Activated CD8-positive, alpha-beta memory T cell treated with anti-CD3 and anti-CD28 coated beads for 1 hour (primary cell): ENCODE measurements at regions not wholly inside any gene's neighbourhood (a gene's known extent, or its start where the extent isn't known, plus 50 kb on each side); places are given as distances from the start of the nearest gene placed in this dataset.

Experiments
- DNase-seq, 2 donors: peaks; one replicate each; pipeline ENCODE4 v3.0.0-alpha.2; 2020; ENCODE audit warnings: low read depth in 1 of 2; ENCODE audit errors: extremely low read depth in 1 of 2

DNA sequence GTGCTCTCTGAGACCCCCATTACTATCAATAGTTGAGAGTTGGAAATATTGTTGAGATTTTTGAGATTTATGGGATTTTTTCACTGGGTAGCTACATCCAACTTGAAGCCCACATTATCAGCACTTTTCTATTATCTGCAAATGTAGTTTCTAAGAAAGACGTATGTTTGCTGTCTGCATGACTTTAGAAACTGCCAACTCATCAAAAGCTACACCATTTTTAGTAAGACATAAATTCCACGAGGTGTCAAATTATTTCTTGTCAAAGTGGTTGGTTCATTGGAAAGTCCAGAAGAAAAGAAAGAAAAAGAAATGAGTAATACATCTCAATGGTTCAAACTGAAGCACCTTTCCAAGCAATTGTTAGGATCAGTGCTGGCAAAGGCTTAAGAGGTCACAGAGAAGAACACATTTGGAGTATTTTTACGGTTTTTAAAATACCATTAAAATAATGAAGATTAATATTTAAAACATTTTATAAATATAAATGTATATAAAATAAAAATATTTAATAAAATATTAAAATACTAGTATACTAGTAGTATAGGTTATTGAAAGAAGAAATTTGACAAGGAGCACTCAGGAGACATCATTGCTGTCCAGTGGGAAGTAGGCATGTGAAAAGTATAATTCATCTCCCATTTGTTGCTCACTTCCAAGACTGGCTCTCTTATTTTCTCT lies 463.5 kb downstream of the TAFA4 start:
- no peak for DNase-seq

DNA sequence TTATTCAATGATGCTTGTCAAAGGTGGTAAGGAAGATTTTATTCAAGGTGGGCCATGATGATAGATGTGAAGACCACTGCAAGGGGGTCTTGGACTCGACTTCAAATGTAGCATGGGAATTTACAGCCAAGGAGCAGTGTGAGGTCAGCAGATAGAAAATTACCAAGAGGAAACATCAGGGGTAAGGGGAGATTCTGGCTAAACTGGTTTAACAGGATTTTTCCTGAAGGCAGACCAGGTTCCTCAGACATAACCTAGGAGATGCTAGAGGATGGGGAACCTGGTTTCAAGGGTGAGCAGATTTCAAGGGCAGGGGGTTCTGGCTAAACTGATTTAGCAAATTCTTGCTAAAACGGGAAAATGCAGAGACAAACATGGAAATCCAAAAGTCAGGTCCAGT lies 464.9 kb downstream of the TAFA4 start:
- no peak for DNase-seq

DNA sequence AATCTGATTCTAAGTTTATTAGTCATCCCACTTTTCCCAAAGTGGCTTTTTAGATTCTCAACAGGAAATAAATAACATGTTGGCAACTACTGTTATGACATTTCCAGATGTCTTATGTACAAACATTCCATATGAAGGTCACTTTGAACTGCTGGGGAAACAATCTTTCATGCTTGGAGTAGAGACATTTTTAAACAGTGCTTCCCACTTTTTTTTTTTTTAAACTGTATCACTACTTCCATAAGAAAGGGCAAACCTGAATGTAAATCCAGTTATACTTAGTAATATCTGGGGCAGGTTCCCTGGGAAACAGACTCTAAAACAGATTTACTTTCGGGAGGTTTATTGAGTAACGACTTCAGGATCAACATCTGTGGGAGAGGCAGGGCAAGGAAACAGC lies 473.8 kb downstream of the TAFA4 start:
- DNase-seq, result no peak

DNA sequence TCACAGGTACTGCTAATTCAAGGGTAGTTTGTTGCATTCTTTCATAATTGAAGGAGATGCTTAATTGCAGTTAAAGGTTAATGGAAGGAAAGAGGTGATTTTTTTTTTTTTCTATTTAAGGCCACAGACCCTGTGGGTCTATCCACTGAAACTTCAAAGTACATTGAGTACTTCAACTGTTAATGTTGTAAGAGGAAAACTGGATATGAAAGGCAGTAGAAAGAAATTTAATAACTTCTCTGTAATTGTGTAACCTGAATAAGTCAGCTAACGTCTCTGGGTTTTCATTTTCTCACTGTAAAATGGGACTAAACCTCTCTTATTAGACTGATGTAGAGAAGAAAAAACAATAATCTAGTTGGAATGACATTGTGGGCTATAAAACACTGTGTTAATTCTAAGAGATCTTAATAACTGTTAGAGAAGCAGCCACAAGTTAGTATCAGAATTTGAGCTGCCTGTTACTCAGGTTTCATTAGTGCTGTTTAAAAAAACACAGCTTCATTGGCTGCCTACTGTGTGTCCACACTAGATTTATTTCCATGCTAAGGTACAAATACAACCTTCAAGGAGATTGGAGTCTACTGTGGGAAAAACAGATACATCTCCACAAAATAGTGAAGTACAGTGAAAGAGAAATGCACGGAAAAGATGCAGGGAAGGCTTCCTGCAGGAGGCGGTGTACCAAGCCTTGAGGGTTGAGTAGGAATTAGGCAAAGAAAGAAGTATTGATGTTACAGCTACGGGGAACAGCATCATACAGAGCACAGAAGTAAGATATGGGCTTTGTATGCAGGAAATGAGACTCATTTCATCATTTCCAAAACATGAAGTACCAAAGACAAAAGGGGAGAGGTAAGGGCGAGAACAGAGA lies 483.6 kb downstream of the TAFA4 start:
- DNase-seq, result no peak

DNA sequence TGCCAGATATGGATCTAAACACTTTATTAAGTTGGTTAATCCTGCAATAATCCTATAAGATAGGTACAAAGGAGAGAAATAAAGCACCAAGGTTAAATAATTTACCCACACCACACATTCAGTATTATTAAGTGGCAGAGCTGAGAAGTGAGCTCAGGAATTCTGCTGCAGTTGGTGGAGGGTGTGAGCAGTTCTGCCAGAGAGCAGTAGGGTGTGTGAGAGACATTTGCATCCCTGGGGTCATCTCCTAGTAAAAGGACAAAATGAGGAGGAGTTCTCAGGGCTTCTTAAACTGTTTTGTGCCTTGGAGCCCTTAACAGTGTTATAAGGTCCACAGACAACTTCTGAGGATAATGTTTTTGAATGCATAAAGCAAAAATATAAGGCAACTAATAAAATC lies 484.5 kb downstream of the TAFA4 start:
- no peak for DNase-seq

DNA sequence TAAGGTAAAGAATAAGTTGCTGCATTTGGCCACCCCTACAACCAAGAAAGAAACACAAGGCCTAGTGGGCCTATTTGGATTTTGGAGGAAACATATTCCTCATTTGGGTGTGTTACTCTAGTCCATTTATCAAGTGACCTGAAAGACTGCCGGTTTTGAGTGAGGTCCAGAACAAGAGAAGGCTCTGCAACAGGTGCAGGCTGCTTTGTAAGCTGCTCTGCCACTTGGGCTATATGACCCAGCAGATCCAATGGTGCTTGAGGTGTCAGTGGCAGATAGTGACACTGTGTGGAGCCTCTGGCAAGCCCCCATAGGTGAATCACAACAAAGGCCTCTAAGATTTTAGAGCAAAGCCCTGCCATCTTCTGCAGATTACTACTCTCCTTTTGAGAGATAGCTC lies 491.3 kb downstream of the TAFA4 start:
- DNase-seq, result no peak

DNA sequence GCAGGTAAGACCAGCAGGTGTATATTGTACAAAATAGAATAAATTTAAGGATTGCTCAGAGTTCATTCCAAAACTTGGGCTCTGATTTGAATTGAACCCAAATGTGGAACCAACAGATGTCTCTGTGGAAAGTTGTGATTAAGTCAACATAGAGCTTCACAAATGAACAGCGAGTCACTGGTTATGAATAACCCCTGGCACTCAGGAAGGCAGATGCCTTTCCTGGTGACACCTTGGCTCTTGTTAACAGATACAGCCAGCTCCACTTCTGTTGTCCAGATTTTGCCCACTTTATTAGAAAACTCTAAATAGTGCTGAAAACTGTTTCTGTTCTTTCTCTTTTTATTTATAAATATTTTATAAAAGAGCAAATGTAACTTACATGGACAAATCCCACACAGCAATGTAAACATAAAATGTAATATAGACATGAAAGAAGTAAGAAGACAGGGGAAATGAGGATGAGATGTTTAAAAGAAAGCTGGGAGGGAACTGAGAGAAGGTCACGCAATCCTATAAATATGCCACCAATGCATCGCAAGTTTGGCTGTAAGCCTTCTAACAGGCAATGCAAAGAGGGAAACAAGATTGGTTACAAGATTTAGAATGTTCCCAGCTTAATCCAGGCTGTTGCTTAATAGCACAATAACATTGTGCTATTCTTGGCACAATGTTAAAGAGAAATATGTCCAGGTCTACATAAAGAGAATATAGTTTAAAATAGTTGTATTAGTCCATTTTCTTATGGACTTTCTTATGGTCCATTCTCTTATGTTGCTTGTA lies 495.5 kb downstream of the TAFA4 start:
- no peak for DNase-seq

DNA sequence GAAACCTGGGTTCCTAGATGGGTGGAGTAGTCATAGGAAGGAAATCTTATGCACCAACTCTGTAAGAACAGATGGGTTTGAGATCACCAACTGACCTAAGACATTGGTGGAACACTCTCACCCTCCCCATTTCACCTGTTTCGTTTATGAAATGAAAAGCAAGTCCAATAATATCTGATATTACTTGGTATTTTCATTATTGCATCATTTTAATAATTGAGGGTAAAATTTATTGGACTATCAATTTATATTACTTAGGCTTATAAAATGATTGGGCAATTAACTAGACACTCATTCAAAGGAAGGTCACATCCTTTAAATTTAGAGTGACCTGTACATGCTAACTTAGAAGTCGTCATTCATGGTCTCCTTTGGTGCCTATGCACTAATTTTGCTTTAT lies 503.9 kb downstream of the TAFA4 start:
- DNase-seq, result no peak

DNA sequence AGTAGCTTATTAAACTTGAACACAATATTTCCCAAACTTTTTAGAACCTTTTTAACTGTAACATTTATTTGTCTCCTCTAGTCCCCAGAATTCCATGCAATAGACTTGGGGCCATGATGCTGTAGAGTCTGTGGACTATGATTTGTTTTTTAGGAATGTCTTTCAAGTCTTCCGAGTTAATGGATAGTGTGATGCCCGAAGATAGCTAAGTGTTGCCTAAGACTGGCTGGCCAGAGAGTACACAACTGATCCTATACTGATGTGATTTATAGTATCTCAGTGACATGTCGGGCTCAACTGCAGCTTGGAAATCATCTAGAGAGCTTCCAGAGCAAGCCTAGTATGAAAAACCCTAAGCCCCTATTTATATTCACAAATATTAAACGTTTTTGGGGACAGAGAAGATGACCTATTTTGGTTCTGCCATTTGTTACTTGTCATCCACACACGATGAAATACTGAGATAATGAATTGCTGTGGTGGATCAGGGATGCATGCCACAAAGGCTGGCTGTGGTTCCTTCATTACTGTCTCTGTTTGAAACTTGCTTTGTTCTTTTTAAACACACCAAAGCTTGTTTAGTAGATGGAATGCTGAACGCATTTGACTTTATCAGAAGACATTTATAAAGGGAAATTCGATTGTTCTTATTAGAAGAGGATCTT lies 507.4 kb downstream of the TAFA4 start:
- DNase-seq, result no peak

DNA sequence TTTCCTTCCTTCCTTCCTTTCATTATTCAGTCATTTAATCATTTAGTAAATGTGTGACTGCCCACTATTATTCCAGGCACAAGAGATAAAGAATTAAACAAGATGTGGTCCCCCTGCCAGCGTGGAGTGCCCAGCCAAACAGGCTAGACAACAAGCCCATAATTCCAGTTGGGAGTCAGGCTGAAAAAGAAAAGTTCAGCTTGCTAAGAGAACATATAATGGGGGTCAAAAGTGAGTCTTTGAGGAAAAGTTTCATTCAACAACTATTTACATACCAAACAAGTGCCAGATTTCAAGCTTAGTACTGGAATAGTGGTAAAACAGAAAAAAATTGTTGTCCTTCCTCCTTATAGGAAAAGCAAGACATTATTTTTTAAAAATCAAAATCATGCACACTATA lies 523.7 kb downstream of the TAFA4 start:
- DNase-seq, result no peak

DNA sequence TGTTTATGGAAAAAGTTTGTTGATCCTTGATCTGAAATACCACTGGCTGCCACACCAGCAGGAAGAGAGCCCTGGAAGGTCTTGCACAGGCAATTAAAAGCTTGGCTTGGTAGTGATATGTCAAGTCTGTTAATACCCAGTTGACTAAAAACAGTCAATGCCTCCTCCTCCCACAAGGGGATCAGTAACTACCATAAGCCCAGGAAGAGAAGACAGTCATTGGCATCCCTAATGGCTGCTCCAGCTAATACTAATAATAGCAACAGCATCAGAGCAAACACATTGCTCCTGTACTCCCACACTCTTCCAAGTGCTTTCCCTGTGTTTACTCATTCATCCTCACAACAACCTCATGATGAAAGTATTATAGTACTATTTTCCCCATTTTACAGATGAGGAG lies 528.6 kb downstream of the TAFA4 start:
- DNase-seq, result no peak

DNA sequence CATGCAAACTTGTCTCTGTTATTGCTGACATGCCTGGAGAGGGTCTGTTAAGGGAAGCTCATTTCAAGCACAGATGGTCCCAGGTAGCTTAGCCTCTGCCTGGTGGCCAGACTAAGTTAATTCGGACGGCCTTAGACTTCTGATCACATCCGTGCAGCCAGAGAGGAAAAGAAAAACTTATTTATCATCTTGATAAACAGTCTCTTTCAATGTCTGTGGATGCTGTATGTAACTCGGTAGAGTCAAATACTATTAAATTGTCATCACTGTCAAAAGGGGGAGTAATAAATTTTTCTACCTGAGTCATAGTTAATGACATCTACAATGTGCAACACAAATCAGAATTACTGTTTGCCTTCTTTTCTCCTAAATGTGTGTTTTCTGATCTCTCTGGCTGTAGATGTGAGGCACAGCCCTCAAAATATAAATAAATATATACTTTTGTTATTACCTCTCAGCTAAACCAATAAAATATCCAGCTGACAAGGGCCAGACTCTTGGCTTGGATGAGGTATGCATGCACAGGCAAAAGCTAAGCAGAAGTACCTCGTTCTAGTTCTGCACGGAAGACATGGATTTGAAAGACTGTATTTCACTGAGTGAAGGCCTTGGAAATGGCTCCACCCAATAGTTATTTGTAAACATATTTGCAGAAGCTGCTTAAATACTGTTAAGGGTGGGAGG lies 530.0 kb downstream of the TAFA4 start:
- DNase-seq, result no peak

DNA sequence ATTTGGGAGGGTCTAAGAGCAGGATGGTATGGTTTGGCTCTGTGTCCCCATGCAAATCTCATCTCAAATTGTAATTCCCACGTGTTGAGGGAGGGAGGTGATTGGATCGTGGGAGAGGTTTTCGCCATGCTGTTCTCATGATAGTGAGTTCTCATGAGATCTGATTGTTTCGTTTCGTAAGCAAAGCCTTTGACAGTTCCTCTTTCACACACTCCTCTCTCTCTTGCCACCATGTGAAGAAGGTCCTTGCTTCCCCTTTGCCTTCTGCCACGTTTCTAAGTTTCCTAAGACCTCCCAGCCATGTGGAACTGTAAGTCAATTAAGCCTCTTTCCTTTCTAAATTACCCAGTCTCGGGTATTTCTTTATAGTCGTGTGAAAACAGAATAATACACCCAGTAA lies 553.7 kb downstream of the TAFA4 start:
- no peak for DNase-seq

DNA sequence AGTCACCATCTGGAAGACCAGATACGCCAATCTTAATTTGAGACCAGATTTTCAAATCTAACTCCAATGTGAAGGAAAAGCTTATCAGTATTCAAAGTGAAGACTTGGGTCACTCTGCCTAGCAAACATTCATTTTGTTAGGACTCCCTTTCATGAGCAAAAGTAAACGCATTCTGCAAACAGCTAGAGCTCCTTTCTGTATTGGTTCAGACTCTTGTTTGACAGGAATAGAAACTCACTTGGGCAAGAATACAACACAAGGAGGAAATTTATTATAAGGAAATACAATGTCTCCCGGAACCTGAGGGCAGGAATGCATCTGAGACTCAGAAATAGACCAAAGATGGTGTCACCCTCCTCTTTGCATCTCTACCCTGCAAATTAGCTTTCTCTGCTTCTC lies 558.6 kb downstream of the TAFA4 start:
- DNase-seq, result no peak

DNA sequence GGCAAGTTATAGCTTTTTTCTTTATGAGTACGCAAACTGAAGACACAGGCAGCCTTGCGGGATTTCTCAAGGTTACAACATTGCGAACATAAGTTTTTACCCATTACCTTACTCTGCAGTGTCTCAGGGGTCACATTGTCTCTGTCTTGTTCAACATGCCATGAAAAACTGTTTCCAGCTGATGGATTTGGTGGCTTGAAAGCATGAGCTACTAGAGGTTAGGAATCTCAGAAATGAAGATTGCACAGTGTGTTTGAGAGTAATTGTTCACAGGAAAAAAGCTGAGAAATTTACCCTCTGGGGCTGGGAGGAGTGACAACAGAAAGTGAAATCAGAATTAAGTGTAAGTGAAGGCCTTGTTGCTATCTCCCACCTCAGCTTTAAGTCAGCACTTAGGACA lies 568.6 kb downstream of the TAFA4 start:
- DNase-seq, result no peak

DNA sequence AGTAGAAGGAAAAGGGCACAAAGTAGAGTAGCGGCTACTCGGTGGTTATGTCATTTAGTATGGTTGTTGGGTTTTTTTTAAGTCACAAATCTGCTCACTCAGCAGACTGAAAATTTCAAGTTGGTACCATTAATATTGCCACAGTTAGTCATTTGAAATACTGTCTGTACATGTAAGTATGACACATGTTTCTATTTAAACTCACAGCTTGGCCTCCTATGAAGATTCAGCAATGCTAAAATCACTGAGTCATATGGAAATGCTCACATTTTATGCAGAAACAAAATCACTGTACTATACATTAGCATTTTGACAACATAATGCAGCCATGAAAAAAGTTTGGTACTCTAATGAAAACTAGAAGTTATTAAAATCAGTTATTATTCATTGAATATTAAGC lies 571.9 kb downstream of the TAFA4 start:
- no peak for DNase-seq

DNA sequence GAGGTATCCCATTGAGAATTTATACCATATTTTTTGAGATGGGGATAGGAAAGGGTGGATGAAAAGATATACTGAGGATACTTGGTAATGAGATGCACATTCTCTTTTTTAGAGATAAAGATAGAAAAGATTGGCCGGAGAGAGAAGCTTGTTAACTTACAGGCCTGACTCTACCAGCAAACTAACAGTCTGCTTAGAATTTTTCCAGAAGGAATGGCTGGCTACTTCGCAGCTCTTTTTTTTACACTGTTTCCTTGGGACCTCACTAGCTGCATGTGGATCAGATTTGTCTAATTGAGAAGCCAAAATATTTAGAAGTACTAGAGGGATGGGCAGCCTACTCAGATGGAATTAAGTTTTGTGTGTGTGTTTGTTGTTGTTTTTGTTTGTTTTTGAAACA lies 586.6 kb downstream of the TAFA4 start:
- DNase-seq, result no peak

DNA sequence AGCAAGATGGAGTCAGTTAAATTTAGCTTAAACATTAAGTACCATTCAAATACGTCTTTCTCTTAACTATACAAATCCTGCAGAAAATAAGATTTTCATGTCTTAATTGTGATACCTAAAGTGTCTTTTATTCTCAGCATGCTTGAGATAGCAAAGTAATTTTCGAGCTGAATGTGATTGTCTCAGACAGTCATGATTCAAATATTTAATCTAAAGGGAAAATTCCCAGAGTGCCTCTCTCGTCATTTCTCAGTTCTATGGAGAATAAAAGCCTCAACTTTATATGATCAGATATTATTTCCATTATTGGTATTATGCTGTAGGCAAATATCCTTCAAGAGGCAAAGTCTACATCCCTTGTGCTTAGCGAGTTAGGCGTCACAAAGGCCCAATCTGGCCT lies 589.9 kb downstream of the TAFA4 start:
- no peak for DNase-seq

DNA sequence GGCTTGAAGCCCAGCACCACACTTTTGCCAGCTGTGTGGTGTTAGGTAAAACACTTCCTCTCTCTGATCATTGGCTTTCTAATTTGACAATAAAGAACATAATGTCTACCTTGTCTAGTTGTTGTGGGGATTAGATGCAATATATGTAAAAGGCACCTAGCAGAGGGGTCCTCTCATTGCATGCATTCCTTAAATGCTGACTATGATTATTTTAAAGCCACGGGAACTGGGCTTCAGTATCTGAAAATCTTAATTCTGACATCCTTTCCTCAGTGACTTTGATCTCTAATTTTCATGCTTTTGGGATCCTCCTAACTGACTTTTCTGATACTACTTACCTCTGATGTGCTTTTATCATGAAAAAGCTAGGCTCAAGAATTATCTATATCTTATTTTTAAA lies 596.3 kb downstream of the TAFA4 start:
- DNase-seq, result no peak

DNA sequence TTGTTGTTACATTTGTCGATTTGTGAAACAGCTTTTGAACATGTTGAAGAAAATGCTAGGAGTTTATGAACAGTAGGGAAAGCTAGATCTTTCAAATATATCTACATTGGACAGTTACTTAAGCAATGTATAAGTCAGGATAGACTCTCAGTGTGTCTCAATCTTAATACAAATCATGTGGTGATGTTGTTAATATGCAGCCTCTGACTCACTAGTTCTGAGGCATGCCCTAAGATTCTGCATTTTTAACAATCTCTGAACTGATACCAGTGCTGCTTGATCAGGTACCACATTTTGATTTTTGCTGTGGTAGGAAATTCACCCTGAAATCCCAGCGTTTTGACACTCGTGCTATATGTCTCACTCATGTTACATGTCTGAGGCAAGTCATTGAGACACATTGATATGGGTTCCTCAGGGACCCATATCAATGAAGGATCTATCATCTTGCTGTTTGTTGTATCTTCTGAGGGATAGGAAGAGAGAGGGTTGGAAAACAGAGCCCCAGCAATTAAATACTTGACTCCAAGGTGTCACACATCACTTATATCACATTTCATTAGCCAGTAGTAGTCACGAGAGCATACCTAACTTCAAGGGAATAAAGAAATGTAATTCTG lies 597.9 kb downstream of the TAFA4 start:
- no peak for DNase-seq
